NCI-H345 (cell line): ENCODE measurements at regions not wholly inside any gene's neighbourhood (a gene's known extent, or its start where the extent isn't known, plus 50 kb on each side); places are given as distances from the start of the nearest gene placed in this dataset.

Source experiments
- DNase-seq: peaks from one replicate; lab custom pipeline; 2025; lab: John Stamatoyannopoulos, UW

DNA sequence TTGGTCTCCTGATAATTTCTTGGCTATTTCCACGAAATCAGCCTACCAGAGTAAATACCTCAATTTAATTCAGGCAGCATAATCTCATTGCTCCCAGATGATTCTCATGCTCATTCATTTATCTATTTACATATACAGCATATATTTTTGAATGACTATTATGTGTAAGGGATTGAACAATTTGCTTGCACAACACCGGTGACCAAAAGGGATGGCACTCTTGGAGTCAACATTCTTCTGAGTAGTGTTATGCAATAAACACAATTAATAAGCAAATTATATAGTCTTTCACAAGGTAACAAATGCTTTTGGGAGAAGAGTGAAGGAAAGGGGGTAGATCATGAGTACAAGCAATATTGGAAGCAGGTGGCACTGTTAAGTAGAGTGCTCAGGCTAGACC lies 1015.3 kb downstream of the ARAP2 start:
- no peak for DNase-seq

DNA sequence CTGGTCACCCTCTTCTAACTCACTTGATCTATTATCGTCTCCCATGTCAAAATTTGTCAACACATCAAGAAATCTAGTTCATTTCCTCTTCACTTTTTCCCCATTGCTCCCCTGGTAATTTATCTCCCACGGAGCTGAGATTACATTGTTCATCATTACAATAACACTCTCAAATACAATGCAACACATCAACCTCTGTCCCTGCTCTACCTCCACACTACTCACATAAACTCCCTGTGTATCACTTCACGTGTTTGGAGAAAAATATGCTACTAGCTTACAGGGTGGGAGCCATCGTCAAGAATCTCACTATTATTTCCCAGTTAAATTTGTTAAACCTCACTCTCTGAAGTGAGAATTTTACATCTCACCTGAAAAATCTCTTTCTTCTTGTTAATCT lies 1006.4 kb downstream of the ARAP2 start:
- no peak for DNase-seq

DNA sequence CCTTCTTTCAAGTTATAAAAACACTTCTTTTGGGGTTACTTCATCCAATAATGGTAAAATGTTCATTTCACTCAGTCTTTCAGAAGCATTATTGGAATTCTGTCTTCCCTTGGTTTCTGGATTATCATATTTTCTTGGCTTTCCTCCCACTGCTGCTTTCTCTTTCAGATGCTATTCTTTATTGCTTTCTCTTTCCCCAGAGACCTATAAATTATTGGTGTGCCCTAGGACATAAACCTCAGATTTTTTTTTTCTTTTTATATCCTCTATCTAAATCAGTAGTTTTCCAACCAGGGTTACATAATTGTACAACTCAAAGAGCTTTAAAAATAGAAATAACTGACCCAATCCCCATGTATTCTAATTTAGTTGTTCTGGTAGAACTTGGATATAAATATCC lies 1005.5 kb downstream of the ARAP2 start:
- no peak for DNase-seq

DNA sequence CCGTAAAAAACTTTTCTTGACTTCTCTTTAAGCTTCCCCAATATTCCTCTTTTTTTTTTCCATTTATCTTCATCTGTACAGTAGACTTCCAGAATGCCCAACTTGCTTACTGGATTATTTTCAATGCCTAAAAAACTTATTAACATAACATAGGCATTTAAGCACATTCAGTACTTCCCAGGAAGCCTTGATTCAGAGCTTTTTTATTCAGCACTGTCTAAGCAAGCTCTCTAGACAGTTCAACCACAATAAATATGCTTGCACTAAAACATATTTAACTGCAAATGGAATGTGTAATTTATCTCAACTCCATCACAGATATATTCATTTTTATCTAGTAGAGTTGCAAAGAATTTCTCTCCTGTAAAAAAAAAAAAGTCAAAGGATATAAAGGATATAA lies 997.8 kb downstream of the ARAP2 start:
- DNase-seq, result no peak

DNA sequence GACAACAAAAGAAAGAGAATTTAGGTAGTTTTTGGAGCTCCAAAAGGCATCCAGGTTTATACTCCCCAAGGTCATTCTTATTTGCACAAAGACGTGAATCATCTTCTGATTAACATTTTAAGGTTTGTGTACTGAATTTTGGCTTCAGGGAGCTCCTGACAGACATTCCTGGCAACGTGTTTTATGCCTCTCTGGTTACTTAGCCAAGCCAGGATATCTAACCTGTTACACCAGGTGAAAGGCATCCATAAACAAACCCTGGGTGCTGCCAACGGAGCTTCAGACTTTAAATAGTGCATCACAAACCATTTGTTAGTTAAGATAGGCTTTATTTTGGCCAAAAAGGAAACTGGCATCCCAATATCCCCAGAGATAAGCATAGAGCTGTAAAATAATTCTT lies 997.3 kb downstream of the ARAP2 start:
- no peak for DNase-seq

DNA sequence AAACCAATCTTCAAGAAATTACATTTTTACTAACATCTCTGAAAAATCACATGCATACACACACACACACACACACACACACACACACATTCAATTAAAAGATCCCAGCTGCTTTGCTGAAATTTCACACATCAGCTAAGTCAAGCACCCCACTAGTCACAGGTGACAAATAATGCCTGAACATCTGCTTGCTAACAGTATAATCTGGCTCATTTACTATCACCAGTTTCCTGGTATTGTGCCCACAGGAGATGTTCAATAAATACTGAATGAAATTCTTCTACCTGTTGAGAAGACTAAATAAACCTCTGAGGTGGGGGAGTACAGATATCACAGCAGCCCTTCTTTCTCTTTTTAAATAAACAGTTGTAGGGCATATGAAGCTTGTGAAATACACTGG lies 994.0 kb downstream of the ARAP2 start:
- DNase-seq, result peak; percentile 21

DNA sequence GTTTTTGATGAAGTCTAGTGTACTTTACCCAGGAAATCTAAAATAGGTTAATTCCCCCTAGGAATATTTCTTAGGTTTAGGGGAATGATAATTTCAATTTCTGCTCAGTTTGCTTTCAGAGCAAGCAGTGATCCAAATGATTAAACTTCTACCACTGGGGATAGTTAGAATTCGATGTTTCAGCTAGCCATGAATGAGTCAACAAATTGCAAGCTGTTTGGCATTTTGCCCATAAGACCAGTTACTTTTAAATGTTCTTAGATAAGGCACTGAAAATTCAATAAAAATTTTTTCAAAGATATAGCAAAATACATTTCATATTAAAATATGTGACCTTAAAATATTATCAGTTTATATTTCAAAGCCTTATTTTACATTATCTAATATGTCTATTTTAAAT lies 993.6 kb downstream of the ARAP2 start:
- DNase-seq, result peak; percentile 20

DNA sequence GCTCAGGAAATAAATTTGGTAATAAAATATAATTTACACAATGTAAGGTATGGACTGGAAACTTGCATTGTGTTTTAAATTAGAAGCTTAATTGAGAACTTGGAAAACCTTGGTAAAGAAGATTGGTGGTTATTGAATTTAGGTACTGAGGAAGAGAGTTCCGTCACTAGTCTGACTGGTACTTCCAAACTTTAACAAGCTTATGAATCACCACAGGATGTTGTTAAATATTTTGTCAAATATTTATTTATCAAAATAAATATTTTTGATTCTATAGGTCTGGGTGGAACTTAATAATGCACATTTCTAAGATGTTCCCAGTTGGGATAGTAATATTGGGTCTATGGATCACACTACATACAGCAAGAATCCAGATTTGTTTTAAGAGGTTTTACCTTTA lies 992.2 kb downstream of the ARAP2 start:
- no peak for DNase-seq

DNA sequence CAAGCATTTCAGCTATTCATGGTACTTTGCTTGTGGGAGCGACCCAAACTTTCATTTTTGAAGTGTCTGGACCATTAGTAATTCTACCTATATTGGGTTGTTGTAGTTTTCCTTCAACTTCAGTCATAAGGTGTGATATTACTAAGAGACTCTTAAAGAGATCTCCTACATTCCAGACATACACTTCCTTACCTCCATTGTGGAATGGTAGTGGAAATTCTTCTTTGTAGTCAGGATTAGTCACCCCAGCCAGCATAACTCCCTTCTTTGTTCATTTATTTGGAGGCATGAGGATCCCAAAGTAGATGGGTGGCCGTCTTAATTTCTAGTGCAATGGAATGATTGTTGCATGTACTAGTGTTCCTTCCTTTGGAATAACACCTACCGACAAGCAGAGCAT lies 991.4 kb downstream of the ARAP2 start:
- no peak for DNase-seq

DNA sequence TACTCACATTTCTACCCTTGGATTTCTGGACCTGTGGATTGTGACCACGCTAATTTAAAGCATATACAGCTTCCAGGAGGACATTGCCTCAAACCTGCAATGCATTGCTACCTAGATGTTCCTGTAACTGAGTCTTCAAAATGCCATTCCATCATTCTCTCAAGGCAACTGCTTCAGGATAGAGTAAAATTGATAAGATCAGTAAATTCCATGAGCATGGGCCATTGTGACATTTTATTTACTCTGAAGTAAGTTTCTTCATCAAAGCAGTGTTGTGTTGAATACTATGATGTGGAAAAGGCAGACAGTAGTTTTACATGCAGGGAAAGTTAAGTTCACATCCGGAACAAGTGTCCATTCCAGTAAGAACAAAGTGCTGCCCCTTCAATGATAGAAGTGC lies 991.0 kb downstream of the ARAP2 start:
- DNase-seq, result no peak

DNA sequence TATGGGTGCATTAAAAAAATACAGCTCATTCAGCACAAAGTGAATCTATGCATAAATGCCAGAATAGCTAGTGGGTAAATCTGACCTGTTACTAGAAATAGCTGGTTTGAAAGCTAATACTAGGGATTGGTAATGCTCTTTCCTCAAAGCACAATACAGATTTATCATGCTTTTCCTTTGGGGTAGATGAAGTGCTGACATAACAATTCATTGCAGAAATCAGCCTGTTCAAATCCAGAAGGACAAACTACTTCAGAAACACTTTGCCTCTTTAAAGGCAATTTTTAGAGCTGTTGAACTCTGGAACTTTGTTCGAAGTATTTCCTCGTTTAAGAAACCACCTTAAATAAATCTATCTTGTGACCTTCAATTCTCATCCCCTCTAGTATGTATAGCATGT lies 957.9 kb downstream of the ARAP2 start:
- no peak for DNase-seq

DNA sequence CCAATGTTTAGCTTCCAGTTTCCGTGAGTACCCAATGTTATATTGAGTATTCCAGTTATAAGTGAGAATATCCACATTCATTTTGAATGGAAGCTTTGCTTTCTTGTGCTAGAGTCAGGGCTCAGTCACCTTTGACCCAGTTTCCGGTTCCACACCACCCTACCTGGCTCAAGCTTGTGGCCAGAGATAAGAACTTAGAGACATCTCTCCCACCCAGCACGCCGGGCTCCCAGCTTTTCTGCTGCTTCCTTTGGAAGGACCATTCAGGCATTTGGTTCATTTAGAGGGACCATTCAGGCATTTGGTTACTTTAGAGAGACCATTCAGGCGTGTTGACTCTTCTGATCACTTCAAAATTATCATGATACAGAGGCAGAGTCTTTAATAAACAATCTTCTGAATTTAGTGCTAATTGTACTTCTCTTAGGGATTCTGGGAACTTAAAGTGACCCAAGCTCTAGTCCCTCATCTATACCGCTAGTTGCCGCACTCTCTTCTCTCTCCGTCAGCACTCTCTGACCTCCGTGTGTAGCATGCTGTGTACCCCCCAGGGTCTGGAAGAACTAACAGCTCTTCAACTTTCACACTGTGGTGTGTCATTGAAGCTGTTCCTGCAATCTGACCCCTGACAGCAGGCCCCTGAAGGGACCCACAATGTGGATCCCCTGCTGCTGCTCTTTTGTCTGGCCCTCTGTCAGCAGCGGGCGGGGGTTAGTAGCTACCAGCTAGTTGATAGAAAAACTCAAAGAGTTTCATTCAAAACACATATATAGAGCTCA lies 943.1 kb downstream of the ARAP2 start:
- peak; percentile 51 for DNase-seq

DNA sequence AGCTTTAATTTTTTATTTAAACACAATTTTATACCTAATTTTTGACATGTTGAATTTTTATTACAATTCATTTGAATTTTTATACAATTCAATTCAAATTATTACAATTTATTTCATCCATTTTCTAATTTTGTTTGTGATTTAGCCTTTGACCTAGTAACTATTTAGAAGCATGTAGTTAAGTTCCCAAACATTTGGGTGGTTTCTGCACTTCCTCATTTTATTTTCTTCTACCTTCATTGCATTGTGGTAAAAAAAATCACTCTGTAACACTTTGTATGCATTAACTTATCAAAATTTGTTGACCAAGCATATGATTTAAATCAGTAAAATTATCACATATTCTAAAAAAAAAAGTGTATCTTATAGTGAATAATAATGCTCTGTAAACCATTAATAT lies 928.9 kb downstream of the ARAP2 start:
- no peak for DNase-seq

DNA sequence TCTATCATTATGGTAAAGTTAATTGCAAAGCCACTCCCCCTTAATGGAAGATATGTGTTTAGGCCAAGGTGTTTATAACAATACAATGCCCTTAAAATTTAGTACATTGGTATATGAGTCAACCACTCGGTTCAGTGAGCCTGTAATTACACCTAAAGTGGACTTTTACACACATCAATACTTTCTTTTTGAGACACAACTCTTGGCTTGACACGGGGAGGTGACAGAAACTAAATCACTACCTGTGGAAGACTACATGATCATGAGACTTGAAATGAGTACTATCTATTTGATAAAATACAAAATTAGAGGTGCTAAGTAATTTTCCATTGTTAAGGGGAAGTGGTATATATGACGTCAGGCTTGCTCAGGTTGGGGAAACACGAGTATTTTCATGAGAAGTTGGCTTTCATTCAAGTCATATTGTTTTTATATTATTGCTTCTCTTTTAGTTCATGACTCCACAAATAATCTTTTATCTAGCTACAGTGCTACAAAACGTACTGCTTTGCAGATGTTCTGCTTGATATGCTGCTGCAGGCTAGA lies 918.3 kb downstream of the ARAP2 start:
- no peak for DNase-seq

DNA sequence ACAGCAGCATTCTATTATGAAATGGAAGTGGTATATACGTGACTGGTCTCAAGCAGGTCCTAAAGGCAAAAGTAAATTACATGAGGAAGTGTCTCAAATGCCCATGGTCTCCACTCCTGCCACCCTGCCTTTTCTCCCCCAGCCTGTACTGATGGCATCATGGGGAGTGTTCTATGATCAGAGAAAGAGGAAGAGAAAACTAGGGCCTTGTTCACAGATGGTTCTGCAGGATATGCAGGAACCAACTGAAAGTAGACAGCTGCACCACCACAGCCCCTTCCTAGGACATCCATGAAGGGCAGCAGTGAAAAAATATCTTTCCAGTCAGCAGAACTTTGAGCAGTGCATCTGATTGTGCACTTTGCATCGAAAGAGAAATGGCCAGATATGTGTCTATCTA lies 901.5 kb downstream of the ARAP2 start:
- DNase-seq, result no peak

DNA sequence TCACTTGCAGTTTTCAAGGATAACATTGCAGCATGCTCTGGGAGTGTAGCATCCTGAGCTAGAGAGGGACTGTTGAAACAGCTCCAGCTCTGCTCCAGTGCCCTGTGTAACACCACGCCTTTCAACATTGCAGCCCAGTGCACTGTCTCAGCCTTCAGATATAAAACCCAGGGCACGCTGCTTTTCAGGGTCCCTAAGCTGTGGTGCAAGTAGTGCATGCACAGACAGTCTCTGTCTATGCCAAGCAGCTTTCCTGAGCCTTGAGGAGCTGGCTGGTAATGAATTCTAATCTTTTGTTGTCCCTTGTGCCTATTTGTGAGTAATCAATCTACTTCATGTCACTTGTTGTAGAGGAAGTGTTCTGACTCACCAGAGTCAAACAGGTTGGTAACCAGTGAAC lies 897.0 kb downstream of the ARAP2 start:
- no peak for DNase-seq

DNA sequence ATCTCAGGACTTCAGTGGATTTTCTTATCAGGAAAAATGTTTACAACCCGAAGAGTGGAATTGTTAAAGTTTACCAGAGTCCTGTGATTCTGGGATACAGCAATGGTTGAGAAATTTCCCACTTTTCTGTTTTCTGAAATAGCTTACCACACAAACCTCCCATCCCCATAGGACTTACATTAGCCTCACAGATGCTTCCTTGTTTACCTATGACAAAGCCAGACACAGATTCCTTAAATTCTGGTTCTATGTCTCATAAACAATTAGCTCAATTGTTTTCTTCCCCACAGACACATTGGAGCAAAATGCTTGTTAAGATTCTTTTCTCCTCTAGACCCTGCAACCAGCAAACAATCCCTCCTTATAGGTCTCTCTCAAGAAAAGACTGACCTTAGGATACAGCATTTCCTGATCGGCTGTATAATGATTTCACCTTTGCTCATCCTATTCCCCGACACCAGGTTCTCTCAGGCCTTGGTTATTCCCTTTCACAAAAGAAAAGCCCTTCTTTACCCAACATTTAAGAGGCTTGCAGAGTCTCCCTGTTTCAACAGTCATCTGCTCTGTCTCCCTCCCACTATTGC lies 886.2 kb downstream of the ARAP2 start:
- no peak for DNase-seq

DNA sequence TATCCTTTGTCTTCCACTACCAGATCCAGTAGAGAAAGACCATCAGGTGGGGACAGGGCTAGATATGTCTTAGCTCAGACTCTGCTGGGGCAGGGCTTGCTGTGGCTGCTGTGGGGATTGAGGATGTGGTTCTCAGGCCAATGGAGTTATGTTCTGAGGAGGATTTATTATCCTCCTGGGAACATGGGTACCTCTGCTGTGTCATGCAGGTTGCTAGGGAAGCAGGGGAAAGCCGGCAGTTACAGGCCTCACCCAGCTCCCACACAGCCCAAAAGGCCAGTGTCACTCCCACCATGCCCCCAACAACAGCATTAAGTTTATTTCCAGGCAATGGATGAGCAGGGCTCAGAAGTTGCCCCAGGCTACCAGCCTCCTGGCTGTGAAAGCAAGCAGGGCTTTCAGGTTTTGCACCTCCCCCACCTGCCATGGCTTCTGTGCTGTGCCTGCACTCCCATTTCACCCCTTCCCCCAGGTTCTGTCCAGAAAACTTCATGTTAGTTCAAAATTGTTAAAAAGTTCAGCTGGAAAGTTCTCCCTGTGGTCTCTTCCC lies 879.9 kb downstream of the ARAP2 start:
- DNase-seq, result no peak

DNA sequence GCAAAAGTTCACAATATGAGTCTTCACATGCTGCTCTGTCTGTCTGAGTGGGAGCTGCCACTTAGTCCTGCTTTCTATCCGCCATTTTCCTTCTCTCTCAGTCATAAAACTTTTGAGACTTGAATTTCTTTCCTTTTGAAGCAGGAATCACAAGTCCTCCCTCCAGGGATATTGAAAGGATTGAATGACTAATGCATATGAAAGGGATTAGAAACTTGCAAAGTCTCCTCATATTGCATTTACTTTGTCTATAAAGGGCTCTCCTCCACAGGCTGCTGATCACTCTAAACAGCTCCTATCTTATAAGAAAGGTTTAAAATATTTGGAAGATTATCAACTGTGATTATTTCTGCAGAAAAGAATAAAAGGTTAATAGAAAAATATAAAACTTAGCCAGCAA lies 879.1 kb downstream of the ARAP2 start:
- DNase-seq, result no peak

DNA sequence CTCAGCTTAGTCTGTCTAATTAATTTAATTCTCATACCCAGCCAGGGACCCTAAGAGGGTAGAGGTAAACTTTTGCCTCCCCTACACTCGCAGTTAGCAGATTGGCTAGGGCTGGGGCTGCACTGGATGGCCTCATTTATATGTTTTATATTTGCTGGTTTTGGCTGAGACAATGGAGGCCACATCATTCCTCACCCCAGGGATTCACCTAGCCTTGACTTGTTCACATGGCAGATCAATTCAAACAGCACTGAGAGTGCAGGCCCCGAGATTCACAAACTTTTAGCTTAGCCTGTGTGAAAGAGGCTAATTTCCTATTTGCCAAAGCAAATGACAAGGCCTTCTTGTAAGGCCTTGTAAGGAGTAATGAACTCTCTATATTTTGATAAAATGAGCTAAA lies 844.4 kb downstream of the ARAP2 start:
- no peak for DNase-seq

DNA sequence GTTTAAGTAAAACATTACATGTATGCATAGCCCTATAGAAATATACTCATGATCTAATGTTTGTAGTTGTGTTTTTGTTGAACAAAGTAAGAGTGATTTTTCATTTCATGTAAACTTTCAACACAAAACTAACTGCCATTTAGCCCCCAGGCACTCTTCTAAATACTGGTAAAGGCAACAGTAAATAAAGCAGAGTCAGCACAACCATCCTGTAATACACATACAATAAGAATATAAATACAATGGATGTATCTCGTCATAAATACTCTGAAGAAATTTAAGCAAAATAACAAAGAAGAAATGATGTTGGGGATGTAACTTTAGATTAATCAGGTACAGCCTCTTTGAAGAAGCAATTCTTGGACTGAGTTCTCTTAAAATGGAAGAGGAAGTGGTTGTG lies 821.2 kb downstream of the ARAP2 start:
- DNase-seq, result no peak

DNA sequence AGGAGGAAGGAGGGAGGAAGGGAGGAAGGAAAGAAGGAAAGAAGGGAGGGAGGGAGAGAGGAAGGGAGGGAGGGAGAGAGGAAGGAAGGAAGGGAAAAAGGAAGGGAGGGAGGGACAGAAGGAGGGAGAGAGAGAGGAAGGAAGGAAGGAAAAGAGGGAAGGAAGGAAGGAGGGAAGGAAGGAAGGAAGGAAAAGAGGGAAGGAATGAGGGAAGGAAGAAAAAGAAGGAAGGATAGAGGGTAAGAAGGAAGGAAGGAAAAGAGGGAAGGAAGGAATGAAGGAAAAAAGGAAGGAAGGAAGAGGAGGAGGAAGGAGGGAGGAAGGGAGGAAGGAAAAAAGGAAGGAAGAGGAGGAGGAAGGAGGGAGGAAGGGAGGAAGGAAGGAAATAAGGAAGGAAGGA lies 796.8 kb downstream of the ARAP2 start:
- no peak for DNase-seq

DNA sequence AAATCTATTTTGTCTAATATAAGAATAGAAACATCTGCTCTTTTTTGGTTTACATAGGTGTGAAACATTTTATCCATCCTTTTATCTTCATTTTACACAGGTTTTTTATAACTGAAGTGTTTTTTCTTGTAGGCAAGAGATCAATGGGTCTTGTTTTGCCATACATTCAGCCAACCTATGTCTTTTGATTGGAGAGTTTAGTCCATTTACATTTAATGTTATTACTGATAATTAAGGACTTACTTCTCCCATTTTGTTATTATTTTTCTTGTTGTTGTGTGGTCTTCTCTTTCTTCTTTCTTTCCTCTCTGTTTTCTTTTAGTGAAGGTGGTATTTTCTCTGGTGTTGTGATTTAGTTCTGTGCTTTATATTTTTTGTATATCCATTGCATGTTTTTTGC lies 785.3 kb downstream of the ARAP2 start:
- no peak for DNase-seq
